ENCODE measurements at regions not wholly inside any gene's neighbourhood (a gene's known extent, or its start where the extent isn't known, plus 50 kb on each side); places are given as distances from the start of the nearest gene placed in this dataset.

DNA sequence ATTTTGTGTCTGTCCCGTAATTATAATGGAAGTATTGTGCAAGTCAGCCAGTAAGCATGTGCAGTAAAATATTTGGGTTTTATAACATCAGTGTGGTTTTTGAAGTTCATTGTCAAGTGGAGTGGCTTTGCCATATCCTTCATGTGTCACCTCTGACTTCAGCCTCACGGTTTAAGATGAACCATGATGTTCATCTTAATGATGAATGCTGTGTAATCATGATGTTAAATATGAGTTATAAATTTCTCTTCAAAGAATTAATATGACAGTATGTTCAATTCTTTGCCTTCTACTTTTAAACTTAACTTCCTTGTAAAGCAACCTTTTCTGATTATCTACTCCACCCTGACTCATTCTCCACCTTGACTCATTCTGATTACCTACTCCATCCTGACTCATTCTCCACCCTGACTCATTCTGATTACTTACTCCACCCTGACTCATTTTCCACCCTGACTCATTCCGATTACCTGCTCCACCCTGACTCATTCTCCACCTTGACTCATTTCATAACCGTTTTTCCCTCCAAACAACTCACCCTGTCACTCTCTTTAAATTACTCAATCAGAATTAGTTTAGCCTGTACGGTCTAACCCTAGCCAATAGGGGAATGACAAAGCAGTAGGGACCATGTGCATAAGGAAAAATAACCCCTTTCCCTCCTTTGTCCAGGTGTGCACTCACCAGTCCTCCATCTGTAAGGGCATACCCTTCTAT, 50.3 kb upstream of the ANKRD10 start:
- no peak overlapping the region for H3K4me3 ChIP-seq (replicated peaks; ENCODE audit: low read depth, low read length)
- peak; percentile 64 for DNase-seq (ENCODE audit: extremely low read depth, insufficient read length)
- no peaks in the 10 kb centered on the region for H3K27me3 ChIP-seq (replicated peaks; ENCODE audit: control insufficient read depth, insufficient read depth, low read length)
- TF ChIP-seq, protein P1, sequence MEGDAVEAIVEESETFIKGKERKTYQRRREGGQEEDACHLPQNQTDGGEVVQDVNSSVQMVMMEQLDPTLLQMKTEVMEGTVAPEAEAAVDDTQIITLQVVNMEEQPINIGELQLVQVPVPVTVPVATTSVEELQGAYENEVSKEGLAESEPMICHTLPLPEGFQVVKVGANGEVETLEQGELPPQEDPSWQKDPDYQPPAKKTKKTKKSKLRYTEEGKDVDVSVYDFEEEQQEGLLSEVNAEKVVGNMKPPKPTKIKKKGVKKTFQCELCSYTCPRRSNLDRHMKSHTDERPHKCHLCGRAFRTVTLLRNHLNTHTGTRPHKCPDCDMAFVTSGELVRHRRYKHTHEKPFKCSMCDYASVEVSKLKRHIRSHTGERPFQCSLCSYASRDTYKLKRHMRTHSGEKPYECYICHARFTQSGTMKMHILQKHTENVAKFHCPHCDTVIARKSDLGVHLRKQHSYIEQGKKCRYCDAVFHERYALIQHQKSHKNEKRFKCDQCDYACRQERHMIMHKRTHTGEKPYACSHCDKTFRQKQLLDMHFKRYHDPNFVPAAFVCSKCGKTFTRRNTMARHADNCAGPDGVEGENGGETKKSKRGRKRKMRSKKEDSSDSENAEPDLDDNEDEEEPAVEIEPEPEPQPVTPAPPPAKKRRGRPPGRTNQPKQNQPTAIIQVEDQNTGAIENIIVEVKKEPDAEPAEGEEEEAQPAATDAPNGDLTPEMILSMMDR (IDR thresholded peaks at IDR 0.05; ENCODE audit: insufficient read depth, low read length, poor library complexity, severe bottlenecking) = no peak
- H3K36me3 ChIP-seq (ENCODE audit: control insufficient read depth, insufficient read depth, low read length) = no peaks in the 10 kb centered on the region
